ENCODE measurements at regions not wholly inside any gene's neighbourhood (a gene's known extent, or its start where the extent isn't known, plus 50 kb on each side); places are given as distances from the start of the nearest gene placed in this dataset.

DNA sequence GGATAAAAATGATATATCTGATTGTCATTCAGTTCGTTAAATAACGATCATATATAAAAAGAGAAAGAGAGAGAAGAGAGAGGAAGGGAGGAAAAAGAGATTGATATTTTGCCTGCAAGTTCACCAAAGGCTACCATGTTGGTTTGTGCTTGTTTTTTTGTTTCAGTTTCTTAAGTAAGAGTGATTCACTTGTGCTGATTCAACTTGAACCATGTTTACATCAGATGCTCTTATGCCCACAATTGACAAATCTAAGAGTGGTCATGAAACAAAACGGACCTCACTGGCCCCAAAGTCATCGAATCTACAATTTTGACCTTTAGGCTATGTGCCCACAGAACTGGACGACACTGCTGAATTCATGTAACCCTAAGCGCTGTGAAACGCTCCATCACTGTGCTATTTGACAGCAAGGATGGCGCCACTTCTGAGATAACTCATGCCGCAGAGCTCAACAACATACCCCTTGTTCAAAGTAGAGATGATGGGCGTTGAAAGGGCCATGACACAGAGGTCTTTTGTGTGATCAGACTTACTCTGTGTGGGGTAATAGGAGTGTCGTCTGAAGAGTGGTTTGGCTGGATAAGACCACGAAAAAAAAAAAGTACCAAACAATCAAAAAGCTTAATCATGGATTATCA, 481.4 kb downstream of the SETD4 start:
- Histone ChIP-seq H3K27me3 (no peaks in the 10 kb centered on the region), H3K4me2 (no peak overlapping the region), H3K4me3 (no peak overlapping the region), H3K9ac (no peak overlapping the region), H3K27ac (no peak overlapping the region), H3K4me1 (peaks cover 30% of the 10 kb centered on the region), H4K20me1 (no peaks in the 10 kb centered on the region), H3K36me3 (no peaks in the 10 kb centered on the region), H3K9me3 (no peaks in the 10 kb centered on the region)
- TF ChIP-seq Cebpa-rat (IDR thresholded peaks at IDR 0.05), result no peak

DNA sequence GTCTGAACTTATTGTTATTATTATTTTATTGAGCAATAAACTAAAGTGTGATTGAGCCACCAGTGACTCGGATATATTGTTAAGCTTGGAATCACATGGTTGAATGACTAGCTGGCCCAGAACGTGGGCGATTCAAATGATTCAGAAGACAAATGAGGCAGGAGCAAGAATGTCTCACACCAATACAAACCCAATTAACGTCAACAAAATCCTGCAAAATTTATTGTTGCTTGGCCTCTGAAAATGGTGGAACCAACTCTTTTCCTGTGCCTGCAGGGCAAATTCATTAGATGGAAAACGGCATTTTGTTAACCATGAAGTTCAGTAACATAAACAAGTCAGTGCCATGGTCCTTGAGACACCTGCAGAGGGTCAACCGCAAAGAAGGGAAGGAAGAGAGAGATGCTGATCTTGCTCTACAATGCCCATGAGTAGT, 482.0 kb downstream of the SETD4 start:
- Histone ChIP-seq H3K4me3 (no peak overlapping the region), H3K36me3 (no peaks in the 10 kb centered on the region), H4K20me1 (no peaks in the 10 kb centered on the region), H3K4me1 (peaks cover 30% of the 10 kb centered on the region), H3K27ac (no peak overlapping the region), H3K27me3 (no peaks in the 10 kb centered on the region), H3K9me3 (no peaks in the 10 kb centered on the region), H3K4me2 (no peak overlapping the region), H3K9ac (no peak overlapping the region)
- no peak for TF ChIP-seq Cebpa-rat (IDR thresholded peaks at IDR 0.05)

DNA sequence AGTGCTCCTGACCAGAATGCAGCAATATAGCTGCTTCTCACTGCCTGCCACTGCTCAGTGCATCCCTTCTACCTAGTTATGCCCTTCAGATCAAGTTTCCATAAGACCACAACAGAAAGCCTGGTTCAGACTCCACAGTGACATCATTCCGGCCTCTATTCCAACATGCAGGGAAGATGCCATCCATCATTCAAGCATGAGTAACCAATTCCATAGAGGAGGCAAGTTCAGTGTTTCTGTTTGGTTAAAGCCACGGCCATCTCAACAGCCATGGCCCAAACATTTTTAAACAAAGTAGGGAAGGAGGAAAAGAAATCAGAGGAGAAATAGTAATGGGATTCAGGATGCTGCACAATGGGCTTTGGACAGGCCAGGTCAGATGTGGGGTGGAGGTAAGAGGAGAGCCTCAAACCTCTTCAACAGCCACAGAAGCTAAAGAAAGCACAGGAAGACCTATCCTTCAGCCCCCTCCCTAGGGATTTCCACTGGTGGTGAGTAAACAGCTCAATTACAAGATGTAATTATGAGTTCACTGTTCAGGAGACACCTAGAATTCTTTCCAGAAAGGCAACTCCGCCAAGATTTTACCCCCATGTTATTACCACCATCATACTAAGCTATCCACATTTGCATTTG, 484.9 kb downstream of the SETD4 start:
- Histone ChIP-seq H3K4me2 (peak overlapping the region; percentile 36), H3K4me3 (no peak overlapping the region), H3K9ac (no peak overlapping the region), H3K27me3 (no peaks in the 10 kb centered on the region), H3K27ac (no peak overlapping the region), H3K9me3 (no peaks in the 10 kb centered on the region), H3K36me3 (no peaks in the 10 kb centered on the region), H4K20me1 (no peaks in the 10 kb centered on the region), H3K4me1 (peaks cover 8% of the 10 kb centered on the region)
- no peak for TF ChIP-seq Cebpa-rat (IDR thresholded peaks at IDR 0.05)

DNA sequence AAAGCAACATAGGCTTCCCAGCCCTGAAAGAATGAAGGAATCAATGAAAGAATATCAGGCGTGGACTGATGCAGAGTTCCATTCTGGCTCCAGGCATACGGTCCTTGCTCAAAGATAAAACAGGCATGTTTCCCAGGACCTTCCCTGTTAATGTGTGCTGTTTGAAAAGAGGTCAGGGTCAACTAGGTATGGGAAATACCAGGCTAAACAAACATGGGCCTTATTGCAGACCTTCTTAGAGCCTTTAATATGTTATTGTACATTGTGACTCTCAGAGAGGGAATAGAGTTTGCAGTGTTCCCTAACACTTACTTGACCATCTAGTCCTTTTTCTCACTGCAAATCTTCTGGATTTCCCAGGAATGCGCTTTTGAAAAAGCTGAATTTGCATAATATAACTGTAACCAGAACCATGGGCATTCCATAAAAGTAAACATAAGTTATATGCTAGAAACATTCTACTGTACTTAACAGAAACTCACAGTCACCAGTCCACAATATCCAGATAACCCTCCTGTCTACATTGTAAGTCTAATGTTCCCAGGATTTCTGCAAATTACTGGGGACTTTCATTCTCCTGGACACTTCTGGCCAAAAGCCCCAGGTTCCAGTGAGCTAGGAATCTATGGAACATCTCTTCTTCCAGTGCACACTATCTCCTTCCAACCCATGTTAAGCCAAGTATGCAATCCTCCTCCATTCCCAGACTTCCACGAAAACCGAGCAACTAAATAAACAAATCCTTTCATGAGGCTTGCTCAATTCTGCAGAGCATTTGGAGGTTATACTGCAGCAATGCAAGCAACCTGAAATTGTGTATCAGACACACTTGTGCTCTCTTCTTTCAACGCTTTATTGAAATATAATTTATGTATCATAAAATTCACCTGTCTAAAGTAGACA, 486.6 kb downstream of the SETD4 start:
- H3K36me3 ChIP-seq, result no peaks in the 10 kb centered on the region
- no peak overlapping the region for H3K4me3 ChIP-seq
- no peak overlapping the region for H3K4me2 ChIP-seq
- no peaks in the 10 kb centered on the region for H3K27me3 ChIP-seq
- H3K4me1 ChIP-seq, result peaks cover 8% of the 10 kb centered on the region
- no peaks in the 10 kb centered on the region for H3K9me3 ChIP-seq
- H4K20me1 ChIP-seq, result no peaks in the 10 kb centered on the region
- TF ChIP-seq Cebpa-rat (IDR thresholded peaks at IDR 0.05), result no peak
- no peak overlapping the region for H3K27ac ChIP-seq
- no peak overlapping the region for H3K9ac ChIP-seq

DNA sequence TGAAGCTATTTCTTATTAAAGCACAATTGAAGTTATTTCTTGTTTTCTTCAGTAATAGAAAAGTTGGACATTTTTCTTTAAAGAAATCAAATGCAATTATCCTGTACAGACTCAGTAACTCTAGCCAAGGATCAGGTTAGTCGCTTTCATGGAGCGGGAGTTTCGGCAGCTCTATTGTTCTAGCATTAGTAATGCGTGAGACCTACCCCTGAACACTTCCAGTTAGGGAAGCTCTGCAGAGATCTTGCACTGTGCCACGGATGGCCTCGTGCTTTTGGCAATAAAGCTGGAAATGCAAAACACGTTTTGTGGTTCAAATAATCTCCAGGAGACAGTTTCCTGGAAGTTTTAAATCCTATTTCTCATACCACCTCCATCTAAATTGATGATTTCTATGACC, 488.4 kb downstream of the SETD4 start:
- H3K9ac ChIP-seq, result no peak overlapping the region
- H3K27ac ChIP-seq, result no peak overlapping the region
- no peaks in the 10 kb centered on the region for H3K9me3 ChIP-seq
- H3K36me3 ChIP-seq, result no peaks in the 10 kb centered on the region
- no peak overlapping the region for H3K4me2 ChIP-seq
- TF ChIP-seq Cebpa-rat (IDR thresholded peaks at IDR 0.05), result no peak
- no peaks in the 10 kb centered on the region for H4K20me1 ChIP-seq
- no peak overlapping the region for H3K4me3 ChIP-seq
- H3K4me1 ChIP-seq, result peaks cover 8% of the 10 kb centered on the region
- no peaks in the 10 kb centered on the region for H3K27me3 ChIP-seq

DNA sequence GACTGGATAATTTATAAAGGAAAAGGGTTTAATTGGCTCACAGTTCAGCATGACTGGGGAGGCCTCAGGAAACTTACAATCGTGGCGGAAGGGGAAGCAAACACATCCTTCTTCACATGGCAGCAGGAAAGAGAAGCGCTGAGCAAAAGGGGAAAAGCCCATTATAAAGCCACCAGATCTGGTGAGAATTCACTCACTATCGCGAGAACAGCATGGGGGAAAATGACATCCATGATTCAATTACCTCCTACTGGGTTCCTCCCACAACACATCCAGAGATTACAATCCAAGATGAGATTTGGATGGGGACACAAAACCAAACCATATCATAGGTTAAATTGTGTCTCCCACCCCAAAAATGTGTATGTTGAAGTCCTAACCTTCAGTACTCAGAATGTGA, 491.7 kb downstream of the SETD4 start:
- H3K4me3 ChIP-seq, result no peak overlapping the region
- no peaks in the 10 kb centered on the region for H3K9me3 ChIP-seq
- no peaks in the 10 kb centered on the region for H4K20me1 ChIP-seq
- no peak overlapping the region for H3K4me2 ChIP-seq
- TF ChIP-seq Cebpa-rat (IDR thresholded peaks at IDR 0.05), result no peak
- no peaks in the 10 kb centered on the region for H3K36me3 ChIP-seq
- no peaks in the 10 kb centered on the region for H3K27me3 ChIP-seq
- H3K4me1 ChIP-seq, result peaks cover 23% of the 10 kb centered on the region
- H3K27ac ChIP-seq, result no peak overlapping the region
- H3K9ac ChIP-seq, result no peak overlapping the region

DNA sequence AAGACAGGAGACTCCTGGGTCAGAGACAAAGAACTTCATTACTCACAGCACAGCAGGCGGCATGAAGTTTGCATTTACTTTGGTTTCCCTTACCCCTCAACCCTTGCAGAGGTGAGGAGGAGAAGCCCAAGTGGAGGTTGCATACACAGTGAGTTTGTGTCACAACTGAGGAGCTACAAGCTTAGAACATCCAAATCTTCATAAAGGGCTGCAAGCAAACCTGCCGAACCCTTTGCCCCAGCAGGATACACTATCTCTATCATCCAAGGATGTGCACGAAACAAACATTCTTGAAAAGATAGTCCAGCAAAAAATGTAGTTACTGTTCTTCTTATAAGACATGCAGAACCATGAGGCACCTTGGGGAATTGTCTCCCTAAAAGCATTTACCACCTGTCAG, 493.5 kb downstream of the SETD4 start:
- no peak overlapping the region for H3K9ac ChIP-seq
- H3K4me3 ChIP-seq, result no peak overlapping the region
- peaks cover 38% of the 10 kb centered on the region for H3K4me1 ChIP-seq
- no peak for TF ChIP-seq Cebpa-rat (IDR thresholded peaks at IDR 0.05)
- H3K36me3 ChIP-seq, result no peaks in the 10 kb centered on the region
- H3K27me3 ChIP-seq, result no peaks in the 10 kb centered on the region
- H3K27ac ChIP-seq, result no peak overlapping the region
- H3K4me2 ChIP-seq, result no peak overlapping the region
- no peaks in the 10 kb centered on the region for H4K20me1 ChIP-seq
- no peaks in the 10 kb centered on the region for H3K9me3 ChIP-seq

DNA sequence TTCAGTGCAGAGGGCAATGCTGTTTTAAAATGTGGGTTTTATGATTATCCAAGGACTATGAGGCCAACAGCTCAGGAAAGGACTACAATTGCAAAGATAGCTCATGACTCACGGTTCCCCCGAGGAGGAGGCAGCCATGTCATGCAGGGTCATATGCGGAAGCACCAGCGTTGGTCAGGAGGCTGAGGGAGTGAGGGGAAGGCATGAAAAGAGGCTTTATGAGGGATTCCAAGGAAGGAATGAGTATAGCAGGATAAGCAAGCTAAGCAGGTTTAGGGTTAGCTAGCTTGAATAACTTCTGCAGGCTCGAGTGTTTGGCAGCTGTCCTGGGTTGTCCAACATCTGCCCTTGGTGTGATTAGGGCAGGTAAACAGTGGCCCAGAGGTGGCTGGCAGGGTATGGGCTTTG, 495.1 kb downstream of the SETD4 start:
- Histone ChIP-seq H3K4me1 (peaks cover 38% of the 10 kb centered on the region), H3K27ac (peak overlapping the region; percentile 43; the same call in 1 of the 2 replicates), H4K20me1 (no peaks in the 10 kb centered on the region), H3K9ac (no peak overlapping the region), H3K4me2 (peak overlapping the region; percentile 88), H3K9me3 (no peaks in the 10 kb centered on the region), H3K4me3 (no peak overlapping the region), H3K36me3 (no peaks in the 10 kb centered on the region), H3K27me3 (no peaks in the 10 kb centered on the region)
- no peak for TF ChIP-seq Cebpa-rat (IDR thresholded peaks at IDR 0.05)

DNA sequence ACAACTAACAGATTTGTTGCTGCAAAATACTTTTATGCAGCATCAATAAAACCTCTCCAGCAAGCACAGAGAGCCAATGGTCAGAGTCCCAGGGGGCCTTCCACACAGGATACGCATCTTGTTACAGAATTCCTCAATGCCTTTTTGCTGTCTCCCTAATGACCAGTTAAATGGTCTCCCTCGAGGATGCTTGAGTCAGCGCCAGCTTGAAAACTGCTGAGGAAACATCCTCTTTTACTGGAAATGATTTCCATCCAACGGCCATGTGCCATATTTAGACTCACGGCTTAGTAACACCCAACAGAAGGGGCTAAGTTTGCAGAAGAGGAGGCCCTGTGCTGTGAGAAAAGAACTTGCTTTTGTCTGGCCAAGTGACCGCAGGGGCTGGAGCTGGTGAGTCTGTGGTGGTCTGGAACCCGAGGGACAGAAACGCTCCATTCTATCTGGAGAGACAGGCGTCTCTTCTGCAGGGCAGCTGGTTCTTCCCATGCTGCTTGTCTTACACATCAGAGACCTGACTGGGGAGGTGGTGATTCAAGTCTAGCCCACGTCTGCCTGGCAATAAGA, 496.4 kb downstream of the SETD4 start:
- H4K20me1 ChIP-seq, result no peaks in the 10 kb centered on the region
- H3K4me1 ChIP-seq, result peaks cover 38% of the 10 kb centered on the region
- no peaks in the 10 kb centered on the region for H3K36me3 ChIP-seq
- peak overlapping the region; percentile 11; the same call in 1 of the 2 replicates for H3K4me3 ChIP-seq
- no peaks in the 10 kb centered on the region for H3K9me3 ChIP-seq
- no peaks in the 10 kb centered on the region for H3K27me3 ChIP-seq
- peak overlapping the region; percentile 72 for H3K27ac ChIP-seq
- peak overlapping the region; percentile 23; the same call in 1 of the 2 replicates for H3K9ac ChIP-seq
- peak overlapping the region; percentile 88 for H3K4me2 ChIP-seq
- no peak for TF ChIP-seq Cebpa-rat (IDR thresholded peaks at IDR 0.05)
